Activated naive CD4-positive, alpha-beta T cell treated with anti-CD3 and anti-CD28 coated beads, Interleukin-2, amount 50 U/mL, for 72 hours (primary cell): ENCODE measurements at regions not wholly inside any gene's neighbourhood (a gene's known extent, or its start where the extent isn't known, plus 50 kb on each side); places are given as distances from the start of the nearest gene placed in this dataset.

Experiments used
- ATAC-seq, 2 donors: fragments of 150-1000 bp; cut with Tn5 transposase; 2 replicates each; pipeline ENCODE4 v1.10.0; 2021; ENCODE audit warnings: mild to moderate bottlenecking in 2 of 2, moderate library complexity in 2 of 2
- DNase-seq, 2 donors: peaks; one replicate each; pipeline ENCODE4 v3.0.0; 2021 to 2022; ENCODE audit warnings: low spot score in 2 of 2
- H3K27ac Mint-ChIP-seq, 2 donors: one replicate each; pipeline ENCODE4 v1.8.0; 2022; ENCODE audit warnings: mild to moderate bottlenecking in 2 of 2, mixed read lengths in 2 of 2
- H3K36me3 Mint-ChIP-seq, 2 donors: one replicate each; pipeline ENCODE4 v1.8.0; 2022; ENCODE audit warnings: mixed read lengths in 2 of 2
- H3K9me3 Mint-ChIP-seq, 2 donors: one replicate each; pipeline ENCODE4 v1.8.0; 2022; ENCODE audit warnings: mixed read lengths in 2 of 2

GRCh38 chr2:120949027-120949956 lies 213.6 kb downstream of the GLI2 start:
- H3K27ac Mint-ChIP-seq, result no peak overlapping the region
- ATAC-seq, result no peak
- H3K9me3 Mint-ChIP-seq, result no peaks in the 10 kb centered on the region
- DNase-seq, result no peak
- H3K36me3 Mint-ChIP-seq, result no peaks in the 10 kb centered on the region

GRCh38 chr2:120949957-120950590 lies 214.4 kb downstream of the GLI2 start:
- Mint-ChIP-seq H3K36me3 (no peaks in the 10 kb centered on the region), H3K27ac (no peak overlapping the region), H3K9me3 (no peaks in the 10 kb centered on the region)
- DNase-seq (no peak), ATAC-seq (peak; percentile 51 to 77)

- H3K27ac Mint-ChIP-seq, result no peak overlapping the region
- H3K9me3 Mint-ChIP-seq, result no peaks in the 10 kb centered on the region
- DNase-seq, result no peak
- H3K36me3 Mint-ChIP-seq, result no peaks in the 10 kb centered on the region
- ATAC-seq, result no peak
These were observed 216.0 kb downstream of the GLI2 start for GRCh38 chr2:120951693-120952092.

GRCh38 chr2:120952318-120952717 lies 216.7 kb downstream of the GLI2 start:
- ATAC-seq, result no peak
- Mint-ChIP-seq H3K27ac (no peak overlapping the region), H3K9me3 (no peaks in the 10 kb centered on the region), H3K36me3 (no peaks in the 10 kb centered on the region)
- DNase-seq, result no peak

GRCh38 chr2:120953066-120953756 lies 217.5 kb downstream of the GLI2 start:
- no peaks in the 10 kb centered on the region for H3K36me3 Mint-ChIP-seq
- no peak for ATAC-seq
- H3K27ac Mint-ChIP-seq, result peak overlapping the region in 1 of 2 donors; percentile 62
- no peaks in the 10 kb centered on the region for H3K9me3 Mint-ChIP-seq
- no peak for DNase-seq

- no peaks in the 10 kb centered on the region for H3K9me3 Mint-ChIP-seq
- ATAC-seq (no peak), DNase-seq (no peak)
- no peak overlapping the region for H3K27ac Mint-ChIP-seq
- no peaks in the 10 kb centered on the region for H3K36me3 Mint-ChIP-seq
These were observed 218.3 kb downstream of the GLI2 start for GRCh38 chr2:120953843-120954584.

DNA sequence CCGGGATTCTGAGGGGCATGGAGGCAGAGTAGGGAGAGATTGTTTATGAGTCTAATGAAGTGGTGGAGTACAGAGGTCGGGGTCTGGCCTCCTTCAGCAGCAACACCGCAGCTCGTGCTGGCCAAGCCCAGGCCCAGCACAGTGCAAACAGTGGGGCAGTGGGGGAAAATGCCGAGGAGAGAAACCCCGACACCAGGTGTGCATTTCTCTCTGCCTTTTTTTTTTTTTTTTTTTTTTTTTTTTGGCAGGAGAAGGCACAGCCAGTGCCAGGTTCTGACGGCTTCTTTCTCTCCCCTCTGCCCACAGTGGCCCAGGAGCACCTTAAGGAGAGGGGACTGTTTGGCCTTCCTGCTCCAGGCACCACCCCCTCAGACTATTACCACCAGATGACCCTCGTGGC lies 219.3 kb downstream of the GLI2 start:
- H3K9me3 Mint-ChIP-seq, result no peaks in the 10 kb centered on the region
- H3K27ac Mint-ChIP-seq, result no peak overlapping the region
- H3K36me3 Mint-ChIP-seq, result no peaks in the 10 kb centered on the region
- no peak for DNase-seq
- ATAC-seq, result no peak

- no peak overlapping the region for H3K27ac Mint-ChIP-seq
- H3K36me3 Mint-ChIP-seq, result no peaks in the 10 kb centered on the region
- DNase-seq (no peak), ATAC-seq (no peak)
- H3K9me3 Mint-ChIP-seq, result no peaks in the 10 kb centered on the region
These were observed 219.8 kb downstream of the GLI2 start for GRCh38 chr2:120955427-120955826.

DNA sequence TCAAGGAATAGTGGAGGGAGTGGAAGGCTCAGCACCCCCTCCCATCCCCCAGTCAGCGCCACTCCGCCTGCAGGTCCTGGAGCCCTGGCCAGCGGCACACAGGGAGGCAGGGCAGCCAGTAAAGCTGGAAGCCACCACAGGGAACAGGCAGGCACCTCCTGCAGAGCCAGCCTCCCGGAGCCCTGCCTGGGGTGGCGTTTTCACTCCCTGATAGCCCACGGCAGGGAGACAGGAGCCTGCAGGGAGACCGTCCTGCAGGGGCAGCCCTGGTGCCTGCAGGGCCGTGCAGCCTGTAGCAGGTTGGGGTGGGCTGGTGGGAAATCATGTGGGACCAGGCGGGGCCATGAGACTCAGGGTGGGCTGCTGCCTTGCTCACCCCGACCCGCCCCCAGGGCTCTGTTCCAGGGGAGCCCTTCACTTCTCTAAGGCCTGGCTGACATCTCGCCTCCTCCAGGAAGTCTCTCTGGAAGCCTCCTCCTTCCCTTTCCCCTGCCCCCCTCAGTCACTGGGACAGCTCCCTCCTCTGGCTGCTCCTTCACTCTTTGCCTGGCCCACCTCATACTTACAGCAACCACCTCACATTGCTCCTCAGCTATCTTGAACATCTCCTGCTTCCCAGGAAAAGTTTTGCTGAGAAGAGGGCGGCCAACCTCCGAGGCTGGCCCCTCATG lies 221.0 kb downstream of the GLI2 start:
- Mint-ChIP-seq H3K9me3 (no peaks in the 10 kb centered on the region), H3K36me3 (no peaks in the 10 kb centered on the region), H3K27ac (no peak overlapping the region)
- ATAC-seq (no peak), DNase-seq (no peak)

DNA sequence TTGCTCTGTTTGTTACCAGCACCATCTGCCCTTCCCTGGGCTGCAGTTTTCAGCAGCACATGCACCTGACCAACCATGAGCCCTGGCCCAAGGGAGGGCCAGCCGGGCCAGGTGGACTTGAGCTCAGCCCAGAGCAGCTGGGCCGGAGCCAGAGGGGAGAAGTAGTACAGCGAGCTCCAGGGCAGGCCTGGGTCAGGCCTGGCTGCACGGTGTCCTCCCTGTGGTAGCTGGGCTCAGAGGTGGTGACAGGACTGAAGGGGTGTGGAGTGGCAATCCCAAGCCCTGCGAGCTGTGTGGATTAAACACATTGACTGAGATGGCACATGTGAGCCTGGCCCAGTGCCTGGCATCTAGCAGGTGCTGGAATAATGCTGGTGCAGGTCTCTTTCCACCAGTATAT lies 222.2 kb downstream of the GLI2 start:
- Mint-ChIP-seq H3K9me3 (no peaks in the 10 kb centered on the region), H3K36me3 (no peaks in the 10 kb centered on the region), H3K27ac (no peak overlapping the region)
- DNase-seq, result no peak
- no peak for ATAC-seq

- ATAC-seq (no peak), DNase-seq (no peak)
- Mint-ChIP-seq H3K9me3 (no peaks in the 10 kb centered on the region), H3K36me3 (no peaks in the 10 kb centered on the region), H3K27ac (no peak overlapping the region)
These were observed 223.1 kb downstream of the GLI2 start for GRCh38 chr2:120958623-120959366.

DNA sequence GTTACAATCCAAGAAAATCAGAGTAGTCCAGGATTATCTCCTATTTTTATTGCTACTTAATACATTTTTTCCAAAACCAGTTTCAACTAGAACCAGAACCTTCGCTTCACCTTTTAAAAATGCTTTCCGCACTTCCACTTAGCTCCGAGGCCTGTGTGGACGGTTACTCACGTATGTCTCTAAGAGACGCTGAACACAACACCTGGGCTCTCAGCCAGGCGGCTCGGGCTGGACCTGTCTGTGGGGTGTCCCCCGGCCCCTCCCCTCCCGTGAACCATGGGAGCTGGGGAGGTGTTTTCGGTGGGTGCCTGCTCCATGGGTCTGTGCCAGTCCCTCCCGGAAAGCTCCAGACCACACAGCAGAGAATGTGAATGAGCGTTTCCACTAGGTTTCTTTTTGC lies 223.8 kb downstream of the GLI2 start:
- Mint-ChIP-seq H3K9me3 (no peaks in the 10 kb centered on the region), H3K27ac (no peak overlapping the region), H3K36me3 (no peaks in the 10 kb centered on the region)
- no peak for ATAC-seq
- DNase-seq, result no peak

GRCh38 chr2:120960770-120961366 lies 225.2 kb downstream of the GLI2 start:
- Mint-ChIP-seq H3K27ac (no peak overlapping the region), H3K9me3 (no peaks in the 10 kb centered on the region), H3K36me3 (no peaks in the 10 kb centered on the region)
- ATAC-seq (no peak), DNase-seq (no peak)

DNA sequence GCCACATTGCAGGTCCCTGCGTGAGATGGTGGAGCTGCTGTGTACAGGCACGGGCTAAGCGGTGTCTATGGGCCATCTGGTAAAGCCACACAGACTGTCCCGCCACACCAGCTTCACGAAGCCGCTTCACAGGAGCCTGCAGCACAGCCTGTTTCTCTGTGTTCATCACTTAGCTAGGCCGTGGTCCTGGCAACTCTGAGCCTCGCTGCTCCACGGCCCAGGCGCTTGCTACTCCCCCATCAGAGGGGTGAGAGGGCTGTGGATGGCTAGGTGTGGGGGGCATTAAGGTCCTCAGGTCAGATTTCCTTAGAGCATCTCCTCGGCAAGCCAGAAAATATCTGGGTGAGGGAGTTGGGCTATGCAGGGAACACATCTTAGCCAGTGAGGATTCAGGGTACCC lies 225.7 kb downstream of the GLI2 start:
- ATAC-seq (no peak), DNase-seq (no peak)
- Mint-ChIP-seq H3K36me3 (no peaks in the 10 kb centered on the region), H3K9me3 (no peaks in the 10 kb centered on the region), H3K27ac (no peak overlapping the region)

- no peaks in the 10 kb centered on the region for H3K36me3 Mint-ChIP-seq
- ATAC-seq (no peak), DNase-seq (no peak)
- H3K27ac Mint-ChIP-seq, result no peak overlapping the region
- H3K9me3 Mint-ChIP-seq, result no peaks in the 10 kb centered on the region
These were observed 228.5 kb downstream of the GLI2 start for GRCh38 chr2:120963997-120964705.
